T47D (cell line): ENCODE measurements at regions not wholly inside any gene's neighbourhood (a gene's known extent, or its start where the extent isn't known, plus 50 kb on each side); places are given as distances from the start of the nearest gene placed in this dataset.

Experiments
- DNase-seq, 2 experiments: peaks; one replicate each; pipeline versions ENCODE4 v3.0.0 to v3.0.0-alpha.2; 2011 to 2012; ENCODE audit warnings: low read depth in 1 of 2, low spot score in 1 of 2
- JUND ChIP-seq: IDR thresholded peaks from 2 replicates; pipeline ENCODE4 v1.6.1; 2012; ENCODE audit warnings: low read depth
- in situ Hi-C: cut with HindIII; loops from 2 replicates; pipeline ENCODE4 v1.10.0; 2016; ENCODE audit warnings: low sequenced_read_pairs, low pct_unique_long_range_greater_than_20kb

- TF ChIP-seq JUND: no peak
- in situ Hi-C loops: no loop called here
- DNase-seq: no peak
Observed at GRCh38 chr1:36605942-36606640, 123.4 kb upstream of the CSF3R start.

- in situ Hi-C loops: no loop called here
- no peak for TF ChIP-seq JUND
- peak in 1 of 2 experiments; percentile 36 for DNase-seq
Observed at GRCh38 chr1:36603461-36603860, 120.7 kb upstream of the CSF3R start.

GRCh38 chr1:36602184-36602583 is 119.5 kb upstream of the CSF3R start:
- no peak for DNase-seq
- TF ChIP-seq JUND: no peak

GRCh38 chr1:36599828-36600227 is 117.1 kb upstream of the CSF3R start:
- in situ Hi-C loops: no loop called here
- TF ChIP-seq JUND: no peak
- DNase-seq: no peak

More at GRCh38 chr1:36602184-36602583, 119.5 kb upstream of the CSF3R start:
- in situ Hi-C loops: no loop called here

GRCh38 chr1:36597514-36597913 is 114.8 kb upstream of the CSF3R start:
- no peak for DNase-seq
- TF ChIP-seq JUND: no peak
- in situ Hi-C loops: no loop called here

GRCh38 chr1:36595921-36596320 is 113.2 kb upstream of the CSF3R start:
- in situ Hi-C loops: no loop called here
- no peak for TF ChIP-seq JUND
- no peak for DNase-seq

- TF ChIP-seq JUND: no peak
- in situ Hi-C loops: no loop called here
- no peak for DNase-seq
Observed at GRCh38 chr1:36595349-36595748, 112.6 kb upstream of the CSF3R start.

- in situ Hi-C loops: no loop called here
- TF ChIP-seq JUND: no peak
- no peak for DNase-seq
Observed at GRCh38 chr1:36594023-36594422, 111.3 kb upstream of the CSF3R start.

GRCh38 chr1:36591278-36591677 is 108.6 kb upstream of the CSF3R start:
- DNase-seq: no peak
- in situ Hi-C loops: no loop called here
- TF ChIP-seq JUND: no peak

- no peak for TF ChIP-seq JUND
- in situ Hi-C loops: no loop called here
- no peak for DNase-seq
Observed at GRCh38 chr1:36590771-36591170, 108.1 kb upstream of the CSF3R start.

- DNase-seq: no peak
- TF ChIP-seq JUND: no peak
- in situ Hi-C loops: no loop called here
Observed at GRCh38 chr1:36590264-36590663, 107.6 kb upstream of the CSF3R start.

GRCh38 chr1:36588972-36589371 is 106.3 kb upstream of the CSF3R start:
- in situ Hi-C loops: no loop called here
- no peak for DNase-seq
- no peak for TF ChIP-seq JUND

GRCh38 chr1:36585569-36586548 is 103.1 kb upstream of the CSF3R start:
- DNase-seq: no peak
- in situ Hi-C loops: no loop called here
- TF ChIP-seq JUND: no peak
